Activated CD4-positive, alpha-beta T cell treated with anti-CD3 and anti-CD28 coated beads, Interleukin-10, Interleukin-2, amounts not matched to agents 100 ng/mL and 50 ng/mL, durations not matched to agents 16 hours and 8 hours (primary cell): ENCODE measurements at regions not wholly inside any gene's neighbourhood (a gene's known extent, or its start where the extent isn't known, plus 50 kb on each side); places are given as distances from the start of the nearest gene placed in this dataset.
"Not testable (repeated sequence)": the region's sequence is repeated elsewhere in the genome, so short reads cannot be mapped to it uniquely, and the experiment has no call there.

Experiments used
- DNase-seq: peaks from one replicate; pipeline ENCODE4 v3.0.0-alpha.2; 2020

- DNase-seq, result no peak
Measured at GRCh38 chr20:24418731-24419130, 50.7 kb upstream of the SYNDIG1 start.

DNA sequence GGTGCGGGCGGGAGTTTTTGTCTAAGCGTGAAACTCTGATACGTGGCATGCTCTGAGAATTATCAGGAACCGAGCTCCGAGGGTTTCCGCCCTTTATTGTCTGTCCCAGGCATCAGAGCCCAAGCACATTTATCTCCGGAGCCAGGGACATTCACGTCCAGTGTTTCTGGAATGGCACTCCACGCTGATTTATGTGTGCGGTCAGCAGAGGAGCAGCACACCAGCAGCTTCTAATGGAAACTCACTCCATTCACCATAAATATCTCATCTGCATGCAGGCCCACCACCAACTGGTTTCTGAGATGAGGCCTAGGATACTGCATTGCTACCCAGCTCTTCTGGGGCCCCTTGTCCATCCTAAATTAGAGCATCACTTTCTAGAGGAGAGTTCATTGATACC, 51.9 kb upstream of the SYNDIG1 start:
- no peak for DNase-seq

DNA sequence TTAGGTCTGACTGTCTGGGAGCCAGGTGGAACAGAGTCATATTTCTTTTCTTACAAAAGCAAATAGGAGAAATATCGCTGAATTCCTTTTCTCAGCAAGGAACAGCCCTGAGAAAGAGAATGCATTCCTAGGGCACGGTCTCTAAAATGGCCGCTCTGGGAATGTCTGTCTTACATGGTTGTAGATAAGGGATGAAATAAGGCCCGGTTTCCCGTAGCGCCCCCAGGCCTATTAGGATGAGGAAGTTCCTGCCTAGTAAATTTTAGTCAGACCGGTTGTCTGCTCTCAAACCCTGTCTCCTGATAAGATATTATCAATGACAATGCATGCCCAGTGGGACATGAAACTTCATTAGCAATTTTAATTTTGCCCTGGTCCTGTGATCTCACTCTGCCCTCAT, 54.0 kb upstream of the SYNDIG1 start:
- not testable (repeated sequence) for DNase-seq

- no peak for DNase-seq
Measured at GRCh38 chr20:24411834-24412216, 57.6 kb upstream of the SYNDIG1 start.

- DNase-seq, result no peak
Measured at GRCh38 chr20:24411003-24411833, 58.2 kb upstream of the SYNDIG1 start.

GRCh38 chr20:24407151-24407550, 62.3 kb upstream of the SYNDIG1 start:
- DNase-seq, result no peak

GRCh38 chr20:24406750-24407149, 62.7 kb upstream of the SYNDIG1 start:
- DNase-seq, result peak; percentile 20

GRCh38 chr20:24406251-24406650, 63.2 kb upstream of the SYNDIG1 start:
- DNase-seq, result no peak

GRCh38 chr20:24405810-24406209, 63.6 kb upstream of the SYNDIG1 start:
- DNase-seq, result no peak

GRCh38 chr20:24403406-24403805, 66.0 kb upstream of the SYNDIG1 start:
- no peak for DNase-seq

GRCh38 chr20:24402188-24402587, 67.2 kb upstream of the SYNDIG1 start:
- no peak for DNase-seq

DNA sequence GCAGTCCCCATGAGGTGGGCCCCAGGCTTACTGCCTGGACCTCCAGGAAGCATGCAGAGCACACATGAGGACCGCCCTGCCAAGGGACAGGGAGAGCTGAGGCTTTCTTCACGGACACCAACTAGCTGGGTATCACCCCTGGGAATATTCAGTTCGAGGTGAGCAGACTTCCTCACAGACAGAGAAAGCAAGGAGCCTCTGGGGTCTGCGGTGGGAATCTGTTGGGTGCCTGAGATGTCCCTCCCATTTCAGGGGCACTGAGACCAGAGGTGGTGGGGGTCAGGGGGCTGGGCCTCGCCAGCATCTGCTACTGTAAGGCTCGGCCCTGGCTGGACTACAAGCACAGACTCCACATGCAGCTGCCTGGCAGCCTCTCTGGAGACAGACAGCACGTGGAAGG, 74.3 kb upstream of the SYNDIG1 start:
- no peak for DNase-seq

DNA sequence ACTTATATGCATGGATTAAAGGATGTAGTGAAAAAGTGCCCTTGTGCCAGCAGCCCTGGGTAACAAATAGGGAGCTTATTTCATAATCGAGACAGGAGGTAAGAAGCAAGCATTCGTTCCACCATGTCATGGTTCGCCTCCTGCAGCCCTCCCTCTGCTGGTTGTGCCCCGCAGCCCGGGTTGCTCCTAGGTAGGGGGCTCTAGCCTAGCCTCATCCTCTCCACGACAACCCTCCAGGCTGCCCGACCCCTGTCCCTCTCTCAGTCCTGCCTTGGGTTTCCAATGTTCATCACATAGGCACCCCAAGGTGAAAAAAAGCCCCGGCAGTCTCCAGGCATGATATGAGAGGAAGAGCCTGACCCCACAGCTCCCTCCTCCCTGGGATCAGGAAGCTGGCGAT, 75.5 kb upstream of the SYNDIG1 start:
- no peak for DNase-seq

- DNase-seq, result no peak
Measured at GRCh38 chr20:24392612-24393011, 76.8 kb upstream of the SYNDIG1 start.

- peak; percentile 3 for DNase-seq
Measured at GRCh38 chr20:24389686-24390085, 79.7 kb upstream of the SYNDIG1 start.

GRCh38 chr20:24388828-24389380, 80.5 kb upstream of the SYNDIG1 start:
- no peak for DNase-seq

GRCh38 chr20:24385547-24385946, 83.9 kb upstream of the SYNDIG1 start:
- no peak for DNase-seq

- no peak for DNase-seq
Measured at GRCh38 chr20:24384865-24385264, 84.6 kb upstream of the SYNDIG1 start.

- no peak for DNase-seq
Measured at GRCh38 chr20:24382743-24383142, 86.7 kb upstream of the SYNDIG1 start.

DNA sequence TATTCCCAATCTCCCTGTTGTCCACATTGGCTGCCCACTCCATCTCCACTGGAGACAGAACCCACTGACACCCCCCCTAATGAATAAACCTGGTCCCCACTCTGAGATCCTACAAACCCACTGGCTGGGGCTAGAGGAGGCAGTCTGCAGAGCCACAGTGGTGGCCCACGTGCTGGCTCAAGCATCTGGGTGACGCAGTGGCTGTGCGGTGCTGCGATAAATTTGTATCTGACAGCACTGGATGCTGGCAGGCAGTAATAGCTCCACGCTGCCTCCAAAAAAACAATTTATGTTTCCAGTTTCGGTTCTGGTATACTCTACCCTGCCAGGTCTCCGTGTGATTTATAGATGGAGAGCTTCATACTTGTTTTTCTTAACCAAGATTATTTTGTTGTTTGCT, 87.1 kb upstream of the SYNDIG1 start:
- DNase-seq, result no peak

DNA sequence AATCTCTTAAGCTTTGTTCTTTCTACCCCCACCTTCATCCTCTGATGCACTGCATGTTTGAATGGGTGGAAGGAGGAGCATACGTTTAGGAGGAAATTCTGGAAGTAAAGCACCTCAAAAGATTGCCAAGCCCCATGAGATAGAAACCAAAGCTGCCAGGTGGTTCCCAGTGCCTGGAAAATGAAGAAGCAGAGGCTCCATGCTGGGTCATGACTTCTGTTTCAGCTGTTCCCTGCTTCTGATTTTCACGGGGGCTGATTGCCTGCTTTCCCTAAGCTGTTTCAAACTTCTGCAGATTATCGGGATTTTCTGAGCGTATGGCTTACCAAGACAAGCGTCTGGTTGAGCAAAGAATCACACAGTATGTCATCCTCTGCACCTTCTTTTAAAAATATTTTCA, 87.5 kb upstream of the SYNDIG1 start:
- no peak for DNase-seq

DNA sequence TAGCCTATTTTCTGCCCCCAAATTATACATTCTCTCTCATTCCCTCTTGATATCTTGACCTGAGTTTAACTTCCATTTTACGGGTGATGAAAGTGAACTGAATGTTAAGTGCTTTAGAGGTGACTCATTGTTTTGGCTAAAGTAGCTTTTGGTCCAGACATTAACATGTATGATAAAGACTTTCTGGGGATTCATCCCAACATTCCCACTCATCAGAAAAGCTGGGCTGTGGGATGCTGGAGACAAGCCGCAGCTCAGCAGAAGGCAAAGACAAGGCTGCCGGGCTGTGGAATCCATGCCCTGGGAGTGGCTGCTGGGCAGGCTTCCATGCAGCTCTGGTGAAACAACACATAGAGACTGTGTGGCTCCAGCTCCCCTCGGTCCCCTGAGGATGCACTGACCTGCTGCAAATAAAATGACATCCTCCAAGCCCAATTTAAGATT, 89.9 kb upstream of the SYNDIG1 start:
- no peak for DNase-seq

- DNase-seq, result no peak
Measured at GRCh38 chr20:24378661-24379483, 90.6 kb upstream of the SYNDIG1 start.
